GM04504 (cell line): ENCODE measurements at regions not wholly inside any gene's neighbourhood (a gene's known extent, or its start where the extent isn't known, plus 50 kb on each side); places are given as distances from the start of the nearest gene placed in this dataset.
"Not testable (repeated sequence)": the region's sequence is repeated elsewhere in the genome, so short reads cannot be mapped to it uniquely, and the experiment has no call there.

ENCODE experiments used
- DNase-seq: peaks from one replicate; pipeline ENCODE4 v3.0.0-alpha.2; 2012; ENCODE audit warnings: low read depth

DNA sequence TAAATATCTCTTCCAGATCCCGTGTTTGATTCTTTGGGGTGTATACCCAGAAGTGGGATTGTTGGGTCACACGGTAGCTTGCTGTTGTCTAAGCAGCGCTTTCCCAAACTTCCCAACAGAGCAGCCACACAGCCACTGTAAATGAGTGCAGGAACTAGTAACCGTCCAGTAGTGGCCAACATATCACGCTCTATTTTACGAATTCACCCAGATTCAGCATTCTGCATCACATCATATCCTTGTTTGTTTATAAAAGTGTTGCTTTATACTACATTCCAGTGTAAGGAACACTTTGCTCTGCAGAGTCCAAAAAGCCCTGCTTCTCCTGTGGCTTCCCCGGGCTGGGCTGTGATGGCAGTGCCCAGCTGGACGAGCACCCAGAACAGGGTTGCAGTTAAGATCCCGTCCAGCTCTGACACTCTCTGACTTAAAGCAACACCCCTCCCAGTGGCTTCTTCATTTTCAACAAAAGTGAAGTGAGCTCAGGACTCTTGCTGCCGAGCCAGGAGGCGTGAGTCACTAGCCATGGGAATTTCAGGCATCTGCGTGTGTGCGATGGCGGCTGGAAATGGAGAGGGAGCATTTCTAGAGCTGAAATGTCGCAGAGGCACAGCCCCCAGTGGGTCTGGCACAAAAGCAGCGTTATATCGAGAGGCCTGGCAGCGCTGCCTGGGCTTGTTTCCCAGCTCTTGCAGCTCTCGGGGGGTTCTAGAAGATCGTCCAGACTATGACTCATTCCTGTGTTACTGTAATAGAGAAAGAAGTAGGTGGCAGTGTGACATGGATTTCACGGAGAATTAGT, 216.3 kb upstream of the ECI2 start:
- peak; percentile 92 for DNase-seq

DNA sequence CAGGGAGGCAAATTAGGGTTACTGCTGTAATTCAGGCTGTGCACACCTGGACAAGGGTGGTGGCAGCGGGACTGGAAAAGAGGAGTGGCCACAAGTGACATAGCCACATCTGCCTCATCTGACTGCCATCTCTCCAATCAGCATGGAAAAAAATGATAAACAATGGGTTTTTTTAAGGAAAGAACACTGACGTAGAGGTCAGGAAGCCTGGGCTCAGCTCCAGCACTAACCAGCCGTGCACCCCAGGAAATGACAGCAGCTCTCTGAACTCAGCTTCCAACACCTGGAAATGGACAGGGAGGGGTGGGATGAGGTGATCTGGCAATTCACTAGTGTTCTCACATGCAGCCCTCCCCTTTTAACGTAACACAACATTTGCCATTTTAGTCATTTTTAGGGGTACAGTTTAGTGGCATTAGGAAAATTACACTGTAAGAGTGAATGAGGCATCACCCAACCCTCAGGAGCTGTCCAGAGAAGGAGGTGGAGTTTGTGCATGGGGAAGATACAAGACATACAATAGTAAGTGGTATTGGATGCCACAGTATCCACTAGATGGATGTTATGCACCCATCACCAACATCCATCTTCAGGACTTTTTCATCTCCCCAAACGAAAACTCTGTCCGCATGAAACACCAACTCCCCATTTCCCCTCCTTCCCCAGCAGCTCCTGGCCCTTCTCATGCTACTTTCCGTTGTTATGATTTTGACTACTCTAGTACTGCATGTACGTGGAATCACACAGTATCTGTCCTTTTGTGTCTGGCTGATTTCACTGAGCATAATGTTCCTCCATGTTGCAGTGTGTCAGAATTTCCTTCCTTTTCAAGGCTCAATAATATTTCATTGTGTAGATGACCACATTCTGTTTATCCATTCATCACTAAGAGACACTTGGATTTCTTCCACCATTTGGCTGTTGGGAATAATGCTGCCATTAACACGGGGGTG, 215.5 kb upstream of the ECI2 start:
- DNase-seq, result no peak

DNA sequence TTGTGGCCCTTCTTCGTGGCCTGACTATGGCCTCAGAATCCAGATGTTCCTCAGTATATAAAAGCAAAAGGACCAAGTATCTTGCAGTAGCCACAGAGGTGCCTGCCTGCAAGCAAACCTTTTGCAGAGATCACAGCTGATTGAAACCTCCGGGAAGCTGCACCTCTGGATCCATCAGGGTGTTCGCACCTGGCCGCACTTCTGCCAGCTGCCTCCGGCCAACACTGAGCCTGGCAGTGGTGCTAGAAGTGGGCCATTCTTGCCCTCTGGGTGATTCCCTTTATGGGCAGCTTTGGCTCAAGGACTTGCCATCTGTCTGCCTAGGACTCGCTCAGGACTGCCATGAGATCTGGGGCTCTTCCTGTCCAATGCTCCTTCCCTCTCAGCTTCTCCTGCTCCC, 214.6 kb upstream of the ECI2 start:
- DNase-seq, result no peak

DNA sequence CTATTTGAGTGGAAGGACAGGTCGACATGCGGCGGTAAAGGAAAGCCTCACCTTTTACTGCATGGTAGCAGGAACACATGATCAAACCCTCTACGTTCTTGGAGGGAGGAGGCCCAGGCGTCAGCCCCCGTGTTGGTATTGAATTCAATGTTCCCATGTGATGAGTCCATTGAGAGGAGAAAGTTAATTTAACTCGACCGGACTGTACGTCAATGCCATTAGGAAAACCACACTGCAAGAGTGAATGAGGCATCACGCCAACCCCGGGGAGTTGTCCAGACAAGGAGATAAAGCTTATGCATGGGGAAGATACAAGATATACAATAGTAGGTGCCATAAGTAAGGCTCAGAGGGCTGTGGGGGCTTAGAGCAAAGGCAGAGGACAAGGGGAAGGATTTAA, 213.9 kb upstream of the ECI2 start:
- DNase-seq, result no peak

DNA sequence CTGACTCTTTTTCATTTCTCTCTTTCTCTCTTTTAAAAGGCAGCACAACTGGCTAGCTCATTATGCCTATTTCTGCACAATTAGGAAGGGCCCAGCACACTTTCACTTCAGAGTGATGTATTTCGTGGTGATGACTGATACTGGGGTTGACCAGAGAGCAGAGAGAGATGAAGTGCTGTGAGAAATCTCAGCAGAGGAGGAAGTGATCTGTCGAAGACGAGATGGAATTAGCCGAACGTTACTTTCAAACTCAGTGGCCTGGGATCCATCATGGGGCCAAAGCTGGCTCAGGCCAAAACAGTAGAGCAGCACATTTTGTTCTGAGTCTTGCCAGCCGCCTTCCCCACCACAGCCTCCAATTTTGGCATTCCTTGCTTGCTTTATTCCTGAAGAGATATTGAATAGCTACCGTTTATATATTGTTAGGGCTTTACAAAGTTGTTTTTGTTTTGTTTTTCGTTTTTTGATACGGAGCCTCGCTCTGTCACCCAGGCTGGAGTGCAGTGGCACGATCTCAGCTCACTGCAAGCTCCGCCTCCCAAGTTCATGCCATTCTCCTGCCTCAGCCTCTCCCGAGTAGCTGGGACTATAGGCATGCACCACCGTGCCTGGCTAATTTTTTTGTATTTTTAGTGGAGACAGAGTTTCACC, 213.2 kb upstream of the ECI2 start:
- peak; percentile 36 for DNase-seq

DNA sequence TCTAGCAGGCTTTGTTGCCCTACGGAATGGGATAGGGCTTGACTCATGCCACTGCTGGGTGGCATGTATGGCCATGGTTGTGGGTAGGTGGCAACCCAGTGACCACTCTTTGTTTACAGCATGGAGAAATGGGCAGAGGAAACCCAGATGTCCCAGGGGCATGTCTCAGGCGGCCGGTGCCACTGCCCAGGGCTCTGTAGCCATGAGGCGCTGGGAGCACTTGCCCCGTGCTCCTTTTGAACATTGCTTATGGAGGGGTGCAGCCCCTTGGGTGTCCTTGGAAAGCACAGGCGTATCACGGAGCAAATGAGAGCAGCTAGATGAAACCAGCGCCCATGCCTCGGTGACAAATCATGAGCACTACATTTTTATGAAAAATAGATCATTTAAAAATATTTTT, 212.5 kb upstream of the ECI2 start:
- DNase-seq, result no peak

DNA sequence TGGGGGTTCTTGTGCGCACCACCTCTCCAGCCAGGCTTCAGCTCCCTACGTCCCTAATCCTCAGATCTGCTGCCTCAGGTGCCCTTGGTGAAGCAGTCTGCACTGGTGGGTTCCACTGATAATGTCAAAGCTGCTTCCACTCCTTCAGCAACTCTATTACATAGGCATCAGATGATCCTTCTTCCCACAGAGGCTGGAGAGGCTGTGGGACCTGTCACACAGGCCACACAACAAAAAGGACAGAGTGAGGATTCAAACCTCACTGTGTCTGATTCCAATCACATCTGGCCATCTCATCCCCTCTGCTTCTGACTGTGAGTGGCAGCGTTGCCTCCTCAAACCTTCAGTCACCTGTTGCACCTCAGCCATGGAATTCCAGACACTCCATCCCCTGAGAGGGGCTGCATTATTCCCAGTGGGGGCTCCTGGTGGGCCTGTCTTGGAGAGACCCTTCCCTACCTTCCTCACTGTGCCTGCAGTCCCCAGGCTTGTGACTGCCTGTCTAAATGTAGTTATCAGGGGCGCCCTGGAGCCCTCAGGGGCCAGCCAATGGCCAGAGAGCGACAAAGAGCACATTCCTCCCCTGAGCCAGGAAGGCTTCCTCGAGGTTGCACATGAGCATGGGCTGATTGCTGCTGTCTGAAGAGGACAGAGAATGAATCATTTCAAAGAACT, 211.4 kb upstream of the ECI2 start:
- no peak for DNase-seq

DNA sequence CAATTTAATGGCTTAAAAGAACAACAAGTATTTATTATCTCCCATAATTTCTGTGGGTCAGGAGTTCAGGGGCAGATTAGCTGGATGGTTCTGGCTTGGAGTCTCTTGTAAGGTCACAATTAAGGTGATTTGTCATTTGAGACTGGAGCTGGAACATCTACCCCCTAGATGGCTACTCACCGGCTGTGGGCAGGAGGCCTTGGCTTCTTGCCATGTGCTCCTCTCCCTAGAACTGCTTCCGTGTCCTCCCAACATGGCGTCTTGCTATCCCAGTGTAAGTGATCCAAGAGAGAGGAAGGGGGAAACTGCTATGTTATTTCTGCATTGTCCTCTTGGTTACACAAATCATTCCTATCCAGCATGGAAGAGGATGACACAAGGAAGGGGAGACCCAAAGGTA, 210.2 kb upstream of the ECI2 start:
- DNase-seq, result no peak

DNA sequence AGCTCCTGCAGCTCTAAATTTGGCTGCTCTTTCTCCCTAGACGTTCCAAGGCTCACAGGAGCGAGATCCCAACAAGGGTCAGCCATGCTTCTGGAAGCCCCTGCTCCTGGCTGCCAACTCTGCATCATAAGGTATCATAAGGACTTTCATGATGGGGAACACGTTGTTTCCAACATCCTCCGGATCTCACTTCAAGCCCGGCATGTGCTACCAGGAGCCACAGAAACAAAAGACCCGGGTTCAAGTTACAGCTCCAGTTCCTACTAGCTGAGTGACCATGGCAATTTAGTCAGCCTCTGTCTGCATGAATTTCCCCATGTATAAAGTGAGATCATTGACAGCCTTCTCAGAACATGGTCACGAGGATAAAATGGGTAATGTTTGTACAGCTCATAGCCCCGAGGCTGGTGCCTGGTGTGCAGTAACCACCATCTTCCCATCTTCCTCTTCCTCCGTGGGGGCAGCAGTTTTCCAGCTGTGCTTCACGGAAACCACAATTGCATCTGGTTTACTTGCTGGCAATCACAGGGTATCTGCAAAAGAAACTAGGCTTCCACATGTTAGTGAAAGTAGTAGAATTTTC, 209.0 kb upstream of the ECI2 start:
- DNase-seq, result no peak

DNA sequence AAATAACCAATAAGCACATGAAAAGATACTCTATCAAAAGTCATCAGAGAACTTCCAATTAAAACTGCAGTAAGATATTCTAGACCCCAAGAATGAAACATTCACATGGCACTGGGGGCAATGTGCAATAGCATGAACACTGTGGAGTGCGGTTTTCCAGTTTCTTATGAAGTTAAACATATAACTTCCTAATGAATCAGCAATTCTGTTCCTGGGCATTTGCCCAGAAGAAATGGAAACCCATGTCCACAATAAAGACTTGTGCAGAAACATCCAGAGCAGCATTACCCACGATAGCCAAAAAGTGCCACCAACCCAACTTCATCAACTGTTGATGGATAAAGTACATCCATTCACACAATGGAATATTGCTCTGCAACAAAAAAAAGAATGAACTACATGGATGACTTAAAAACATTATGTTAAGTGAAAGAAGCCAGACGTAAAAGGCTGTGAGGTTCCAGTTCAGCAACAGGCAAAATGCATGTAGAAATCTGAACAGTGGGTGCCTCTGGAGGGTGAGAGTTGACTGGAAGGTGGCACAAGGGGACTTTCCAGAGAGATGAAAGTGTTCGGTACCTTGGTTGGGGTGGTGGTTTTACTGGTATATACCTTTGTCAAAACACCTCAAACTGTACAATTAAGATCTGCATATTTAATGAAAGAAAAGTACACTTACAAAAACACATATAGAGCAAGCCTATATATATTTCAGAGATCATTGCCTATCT, 207.2 kb upstream of the ECI2 start:
- DNase-seq, result no peak

DNA sequence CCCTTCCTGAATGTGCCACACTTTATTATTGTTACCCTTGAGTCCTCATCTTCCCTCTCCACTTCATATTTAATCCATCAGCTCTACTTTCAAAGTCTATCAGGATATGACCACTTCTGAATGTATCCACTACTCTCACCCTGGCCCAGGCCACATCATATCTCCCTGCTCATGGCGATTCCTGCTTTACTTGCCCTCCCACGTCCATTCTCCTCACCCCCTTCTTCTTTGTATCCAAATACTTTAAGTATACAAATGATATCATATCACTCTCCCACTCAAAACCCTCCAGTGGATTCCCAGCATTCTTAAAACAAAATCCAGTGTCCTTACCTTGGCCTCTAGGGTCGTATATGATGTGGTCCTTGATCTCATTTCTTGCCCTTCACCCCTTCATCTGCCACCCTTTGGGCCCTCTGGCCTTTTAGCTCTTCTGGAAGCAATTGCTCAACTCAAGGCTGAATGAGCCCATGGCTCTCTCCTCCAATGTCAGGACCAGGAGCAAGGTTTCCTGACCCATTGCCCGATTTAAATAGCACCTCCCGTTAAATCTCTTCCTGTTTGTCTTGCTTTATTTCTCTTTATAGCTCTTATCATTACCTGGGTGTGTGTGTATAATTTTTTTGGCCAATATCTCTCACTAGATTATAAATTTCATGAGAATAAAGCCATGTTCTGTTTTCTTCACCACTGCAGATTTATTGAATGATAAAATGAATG, 205.9 kb upstream of the ECI2 start:
- no peak for DNase-seq

DNA sequence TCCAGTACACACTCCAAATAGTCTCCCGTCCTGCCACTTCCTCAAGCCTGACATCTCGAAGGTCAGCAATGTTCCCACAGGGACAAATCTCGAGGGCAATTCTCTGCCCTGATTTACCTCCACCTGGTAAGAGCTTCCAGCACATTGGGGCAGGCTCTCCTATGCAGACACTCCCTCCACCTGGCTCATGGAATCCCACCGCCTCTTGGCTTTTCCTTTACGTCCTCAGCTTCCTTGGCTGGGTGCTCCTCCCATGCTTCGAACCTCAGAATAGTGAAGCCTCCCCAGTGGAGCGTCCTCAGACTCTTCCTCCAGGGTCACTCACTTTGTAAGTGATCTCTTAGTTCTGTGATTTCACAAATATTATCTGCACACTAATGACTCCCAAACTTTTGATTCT, 205.2 kb upstream of the ECI2 start:
- no peak for DNase-seq

DNA sequence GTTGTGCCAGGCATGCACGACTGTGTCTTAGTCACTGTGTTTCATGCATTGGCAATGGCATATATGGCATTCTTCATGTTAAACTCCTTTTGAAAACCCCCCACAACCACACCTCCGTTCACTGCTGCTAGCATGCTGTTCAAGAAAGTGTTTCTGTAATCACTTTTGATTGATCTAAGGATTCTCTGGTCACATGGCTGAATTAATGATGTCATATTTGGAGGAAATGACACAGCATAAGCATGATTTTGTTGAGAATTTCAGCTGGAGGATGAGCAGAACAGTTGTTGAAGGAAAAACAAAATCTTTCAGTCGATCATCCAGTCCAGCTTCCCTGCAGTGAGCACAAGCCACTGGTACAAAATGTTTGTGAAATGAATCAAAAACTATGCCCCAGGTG, 203.5 kb upstream of the ECI2 start:
- no peak for DNase-seq

DNA sequence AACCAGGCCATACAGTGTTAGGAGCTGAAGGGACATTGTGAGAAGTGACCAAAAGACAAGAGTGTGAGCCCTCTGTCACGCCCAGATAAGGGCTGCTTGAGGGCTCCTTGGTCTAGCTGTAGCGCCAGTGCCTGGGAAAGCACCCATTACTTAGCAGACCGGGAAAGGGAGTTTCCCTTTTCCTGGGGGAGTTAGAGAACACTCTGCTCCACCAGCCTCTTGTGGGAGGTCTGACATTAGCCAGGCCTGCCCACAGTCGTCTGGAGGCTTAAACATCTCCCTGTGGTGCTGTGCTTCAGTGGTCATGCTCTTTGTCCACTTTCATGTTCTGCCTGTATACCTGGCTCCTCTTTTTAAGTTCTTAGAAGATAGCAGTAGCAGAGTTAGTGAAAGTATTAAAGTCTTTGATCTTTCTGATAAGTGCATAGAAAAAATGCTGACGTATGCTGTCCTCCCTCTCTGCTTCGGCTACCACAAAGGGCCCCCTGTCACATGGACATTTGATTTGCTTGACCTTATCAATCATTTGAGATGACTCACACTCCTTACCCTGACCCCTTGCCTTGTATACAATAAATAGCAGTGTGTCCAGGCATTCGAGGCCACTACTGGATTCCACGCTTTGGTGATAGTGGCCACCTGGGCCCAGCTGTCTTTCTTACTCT, 201.5 kb upstream of the ECI2 start:
- DNase-seq, result no peak

DNA sequence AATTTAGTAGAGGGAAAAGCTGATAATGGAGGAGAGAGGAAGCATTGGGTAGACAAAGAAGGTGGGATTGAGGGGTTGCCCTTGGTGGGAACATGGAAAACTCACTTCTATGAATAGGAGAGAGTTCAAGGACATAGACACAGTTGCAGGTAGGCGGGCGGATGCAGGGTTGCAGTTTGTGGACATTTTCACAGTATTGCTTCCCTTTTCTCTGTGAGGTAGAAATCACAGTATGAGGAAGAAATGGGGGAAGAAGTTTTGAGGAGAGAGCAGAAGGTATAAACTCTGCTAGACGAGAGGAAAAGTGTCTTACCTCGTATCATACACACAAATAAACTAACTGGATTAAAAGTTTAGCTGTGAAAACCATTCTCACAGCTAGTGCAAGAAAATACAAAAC, 200.7 kb upstream of the ECI2 start:
- DNase-seq, result no peak

DNA sequence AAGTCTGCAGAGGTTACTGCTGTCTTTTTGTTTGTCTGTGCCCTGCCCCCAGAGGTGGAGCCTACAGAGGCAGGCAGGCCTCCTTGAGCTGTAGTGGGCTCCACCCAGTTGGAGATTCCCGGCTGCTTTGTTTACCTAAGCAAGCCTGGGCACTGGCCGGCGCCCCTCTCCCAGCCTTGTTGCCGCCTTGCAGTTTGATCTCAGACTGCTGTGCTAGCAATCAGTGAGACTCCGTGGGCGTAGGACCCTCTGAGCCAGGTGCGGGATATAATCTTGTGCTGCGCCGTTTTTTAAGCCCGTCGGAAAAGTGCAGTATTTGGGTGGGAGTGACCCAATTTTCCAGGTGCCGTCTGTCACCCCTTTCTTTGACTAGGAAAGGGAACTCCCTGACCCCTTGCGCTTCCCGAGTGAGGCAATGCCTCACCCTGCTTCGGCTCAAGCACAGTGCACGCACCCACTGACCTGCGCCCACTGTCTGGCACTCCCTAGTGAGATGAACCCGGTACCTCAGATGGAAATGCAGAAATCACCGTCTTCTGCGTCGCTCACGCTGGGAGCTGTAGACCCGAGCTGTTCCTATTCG, 198.9 kb upstream of the ECI2 start:
- not testable (repeated sequence) for DNase-seq

DNA sequence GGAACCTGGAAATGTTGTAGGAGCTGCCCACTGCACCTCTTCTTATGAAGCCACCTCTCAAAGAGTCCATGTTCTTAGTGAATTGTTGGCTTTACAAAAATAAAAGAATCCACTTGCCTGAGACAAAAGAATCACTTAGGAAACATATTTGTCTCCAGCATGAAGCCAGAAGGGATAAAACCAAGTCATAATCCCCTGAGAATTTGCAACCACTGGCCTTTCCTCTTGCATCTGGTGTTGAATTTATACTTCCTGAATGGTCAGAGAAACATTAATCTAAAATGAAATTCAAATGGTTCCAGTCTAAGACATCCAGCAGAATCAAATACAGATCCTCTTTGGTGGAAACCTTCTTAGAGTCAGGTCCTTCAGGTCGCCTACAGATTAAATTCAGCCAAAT, 192.5 kb upstream of the ECI2 start:
- no peak for DNase-seq

DNA sequence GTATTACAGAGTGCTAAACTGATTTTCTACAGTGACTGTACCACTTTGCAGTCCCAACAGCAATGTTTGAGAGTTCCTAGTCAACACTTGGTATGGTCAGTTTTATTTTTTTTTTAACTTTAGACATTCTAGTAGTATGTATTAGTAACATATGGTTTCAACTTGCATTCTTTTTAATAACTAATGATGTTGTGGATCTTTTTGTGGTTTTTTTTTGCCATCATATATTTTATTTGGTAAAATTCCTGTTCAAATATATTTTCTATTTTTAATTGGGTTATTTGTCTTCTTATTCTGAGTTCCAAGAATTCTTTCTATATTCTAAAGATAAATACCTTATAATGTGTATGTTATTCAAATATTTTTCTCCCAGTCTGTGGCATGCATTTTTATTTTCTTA, 189.4 kb upstream of the ECI2 start:
- no peak for DNase-seq

DNA sequence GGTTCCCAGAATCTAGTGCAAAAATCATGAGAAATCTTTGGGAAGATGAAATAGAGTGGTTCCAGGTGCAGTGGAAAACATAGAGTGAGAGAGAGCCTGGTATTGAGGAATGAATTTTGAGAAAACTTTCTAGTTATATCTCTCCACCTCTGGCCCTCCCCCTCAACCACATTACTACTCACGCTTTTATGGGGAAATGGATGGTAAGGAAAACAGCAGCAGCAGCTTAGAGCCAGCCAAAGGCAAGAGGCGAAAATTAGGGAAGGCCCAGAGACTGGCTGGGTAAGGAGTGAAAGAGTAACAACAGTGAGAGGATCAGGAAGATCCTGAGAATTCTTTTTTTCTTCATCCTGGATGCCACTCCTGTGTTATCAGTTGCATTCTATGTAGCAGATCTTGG, 187.9 kb upstream of the ECI2 start:
- no peak for DNase-seq
